SU-DHL-6 (cell line): ENCODE measurements at regions not wholly inside any gene's neighbourhood (a gene's known extent, or its start where the extent isn't known, plus 50 kb on each side); places are given as distances from the start of the nearest gene placed in this dataset.

Experiments used
- EZH2phosphoT487 ChIP-seq: fragments of 200-600 bp; sonication (generic), shearing (Covaris generic); conservative IDR thresholded peaks from 2 replicates; pipeline ENCODE4 v1.6.1; 2018; ENCODE audit warnings: mild to moderate bottlenecking, antibody characterized with exemption, low read length, moderate library complexity, mixed read lengths
- TF ChIP-seq, protein P1 (sequence below): fragments of 200-600 bp; sonication (generic); IDR thresholded peaks from one replicate; pipeline ENCODE4 v1.5.1; 2017; ENCODE audit warnings: antibody characterized with exemption, mild to moderate bottlenecking, low read length, moderate library complexity; ENCODE audit not compliant: insufficient read depth, poor library complexity, severe bottlenecking

DNA sequence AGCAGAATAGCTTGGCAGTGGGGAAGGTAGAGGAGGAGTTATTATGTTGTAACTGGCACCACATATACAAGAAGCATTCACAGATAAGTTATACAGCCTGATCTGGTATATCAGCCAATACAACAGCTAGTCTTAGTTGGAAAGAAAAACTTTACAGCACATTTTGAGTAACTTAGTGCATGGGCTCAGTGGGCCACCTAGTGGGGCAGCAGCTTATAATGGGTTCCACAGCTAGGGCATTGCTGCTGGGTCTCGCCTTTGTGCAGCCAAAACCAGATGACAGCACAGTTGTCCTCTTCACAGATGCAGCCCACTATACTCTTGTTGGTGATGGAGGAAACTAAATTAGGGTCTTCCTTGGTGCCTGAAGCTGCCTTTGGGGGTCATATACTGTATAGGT lies 448.1 kb upstream of the RASGEF1B start:
- TF ChIP-seq, protein P1, sequence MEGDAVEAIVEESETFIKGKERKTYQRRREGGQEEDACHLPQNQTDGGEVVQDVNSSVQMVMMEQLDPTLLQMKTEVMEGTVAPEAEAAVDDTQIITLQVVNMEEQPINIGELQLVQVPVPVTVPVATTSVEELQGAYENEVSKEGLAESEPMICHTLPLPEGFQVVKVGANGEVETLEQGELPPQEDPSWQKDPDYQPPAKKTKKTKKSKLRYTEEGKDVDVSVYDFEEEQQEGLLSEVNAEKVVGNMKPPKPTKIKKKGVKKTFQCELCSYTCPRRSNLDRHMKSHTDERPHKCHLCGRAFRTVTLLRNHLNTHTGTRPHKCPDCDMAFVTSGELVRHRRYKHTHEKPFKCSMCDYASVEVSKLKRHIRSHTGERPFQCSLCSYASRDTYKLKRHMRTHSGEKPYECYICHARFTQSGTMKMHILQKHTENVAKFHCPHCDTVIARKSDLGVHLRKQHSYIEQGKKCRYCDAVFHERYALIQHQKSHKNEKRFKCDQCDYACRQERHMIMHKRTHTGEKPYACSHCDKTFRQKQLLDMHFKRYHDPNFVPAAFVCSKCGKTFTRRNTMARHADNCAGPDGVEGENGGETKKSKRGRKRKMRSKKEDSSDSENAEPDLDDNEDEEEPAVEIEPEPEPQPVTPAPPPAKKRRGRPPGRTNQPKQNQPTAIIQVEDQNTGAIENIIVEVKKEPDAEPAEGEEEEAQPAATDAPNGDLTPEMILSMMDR = no peak
- TF ChIP-seq EZH2phosphoT487 = no peak
